A673 (cell line): ENCODE measurements at regions not wholly inside any gene's neighbourhood (a gene's known extent, or its start where the extent isn't known, plus 50 kb on each side); places are given as distances from the start of the nearest gene placed in this dataset.

Source experiments
- BruUV-seq: library from RNA; stranded (reverse); fragments of 400-500 nt; replicated peaks from 2 replicates; lab custom pipeline; 2021; lab: Mats Ljungman, UMichigan
- CTCF ChIA-PET: fragments of 300-600 bp; sonication (Branson Sonifier 250); formaldehyde crosslinking; loops from one replicate; lab custom pipeline; 2022; ENCODE audit warnings: antibody characterized with exemption; lab: Charles Lee
- POLR2A ChIA-PET: fragments of 300-600 bp; sonication (Branson Sonifier 250); formaldehyde crosslinking; loops from one replicate; lab custom pipeline; 2022; ENCODE audit warnings: antibody characterized with exemption; ENCODE audit not compliant: low non-redundant PET; lab: Charles Lee
- DNase-seq: peaks from one replicate; pipeline ENCODE4 v3.0.0-alpha.2; 2015; ENCODE audit warnings: low spot score
- H3K27ac ChIP-seq: fragments of 200-600 bp; sonication (generic); 2 replicates; pipeline ENCODE4 v1.5.1; 2016; ENCODE audit warnings: mixed run types, low read depth, mild to moderate bottlenecking, mixed read lengths, antibody characterized with exemption, low read length; ENCODE audit not compliant: poor library complexity, severe bottlenecking
- H3K27me3 ChIP-seq: fragments of 200-600 bp; sonication (generic); replicated peaks from 2 replicates; pipeline ENCODE4 v1.6.1; 2017; ENCODE audit warnings: mixed run types, low read depth, mild to moderate bottlenecking, mixed read lengths, antibody characterized with exemption, low read length; ENCODE audit not compliant: insufficient read depth, poor library complexity
- H3K36me3 ChIP-seq: fragments of 200-600 bp; sonication (generic); 2 replicates; pipeline ENCODE4 v1.6.1; 2016; ENCODE audit warnings: mixed run types, mild to moderate bottlenecking, mixed read lengths, antibody characterized with exemption, low read length; ENCODE audit not compliant: insufficient read depth, poor library complexity, severe bottlenecking
- H3K4me1 ChIP-seq: fragments of 200-600 bp; sonication (generic); 2 replicates; pipeline ENCODE4 v1.6.1; 2017; ENCODE audit warnings: mixed run types, mild to moderate bottlenecking, mixed read lengths, antibody characterized with exemption, low read length; ENCODE audit not compliant: insufficient read depth, poor library complexity, severe bottlenecking
- H3K4me3 ChIP-seq: fragments of 200-600 bp; sonication (generic); 2 replicates; pipeline ENCODE4 v1.5.1; 2016; ENCODE audit warnings: low read depth, mixed run types, mild to moderate bottlenecking, mixed read lengths, low read length; ENCODE audit not compliant: poor library complexity, severe bottlenecking
- H3K9me3 ChIP-seq: fragments of 200-600 bp; sonication (generic); 2 replicates; pipeline ENCODE4 v1.6.1; 2016; ENCODE audit warnings: mixed run types, low read depth, mild to moderate bottlenecking, mixed read lengths, antibody characterized with exemption, low read length; ENCODE audit not compliant: poor library complexity, severe bottlenecking
- EZH2 ChIP-seq: fragments of 200-600 bp; sonication (generic); IDR thresholded peaks from 2 replicates; pipeline ENCODE4 v1.6.1; 2017; ENCODE audit warnings: borderline replicate concordance, low read depth, mild to moderate bottlenecking, mixed read lengths, antibody characterized with exemption, low read length; ENCODE audit not compliant: poor library complexity, severe bottlenecking
- intact Hi-C: fragments of 100-400 bp; cut with micrococcal nuclease; formaldehyde crosslinking; loops from one replicate; pipeline ENCODE4 v1.10.0; 2022; ENCODE audit not compliant: unreplicated experiment
- TF ChIP-seq, protein P1 (sequence below): fragments of 300-800, 200-600 bp; sonication (generic); conservative IDR thresholded peaks from 2 replicates; pipeline ENCODE4 v1.5.1; 2017; ENCODE audit warnings: low read depth, mild to moderate bottlenecking, antibody characterized with exemption, low read length, moderate library complexity, mixed read lengths

GRCh38 chr11:114896594-114896993 lies 218.3 kb downstream of the NXPE2 start:
- Histone ChIP-seq H3K36me3 (no peaks in the 10 kb centered on the region), H3K9me3 (no peaks in the 10 kb centered on the region), H3K27me3 (no peaks in the 10 kb centered on the region), H3K4me3 (no peak overlapping the region), H3K4me1 (no peaks in the 10 kb centered on the region), H3K27ac (no peak overlapping the region)
- no TSS peak for BruUV-seq
- ChIA-PET CTCF (no interaction called here), POLR2A (no interaction called here)
- no peak for DNase-seq
- intact Hi-C loops, result no loop called here
- TF ChIP-seq, protein P1, sequence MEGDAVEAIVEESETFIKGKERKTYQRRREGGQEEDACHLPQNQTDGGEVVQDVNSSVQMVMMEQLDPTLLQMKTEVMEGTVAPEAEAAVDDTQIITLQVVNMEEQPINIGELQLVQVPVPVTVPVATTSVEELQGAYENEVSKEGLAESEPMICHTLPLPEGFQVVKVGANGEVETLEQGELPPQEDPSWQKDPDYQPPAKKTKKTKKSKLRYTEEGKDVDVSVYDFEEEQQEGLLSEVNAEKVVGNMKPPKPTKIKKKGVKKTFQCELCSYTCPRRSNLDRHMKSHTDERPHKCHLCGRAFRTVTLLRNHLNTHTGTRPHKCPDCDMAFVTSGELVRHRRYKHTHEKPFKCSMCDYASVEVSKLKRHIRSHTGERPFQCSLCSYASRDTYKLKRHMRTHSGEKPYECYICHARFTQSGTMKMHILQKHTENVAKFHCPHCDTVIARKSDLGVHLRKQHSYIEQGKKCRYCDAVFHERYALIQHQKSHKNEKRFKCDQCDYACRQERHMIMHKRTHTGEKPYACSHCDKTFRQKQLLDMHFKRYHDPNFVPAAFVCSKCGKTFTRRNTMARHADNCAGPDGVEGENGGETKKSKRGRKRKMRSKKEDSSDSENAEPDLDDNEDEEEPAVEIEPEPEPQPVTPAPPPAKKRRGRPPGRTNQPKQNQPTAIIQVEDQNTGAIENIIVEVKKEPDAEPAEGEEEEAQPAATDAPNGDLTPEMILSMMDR, result no peak
- no peak for TF ChIP-seq EZH2

GRCh38 chr11:114909866-114910265 lies 231.5 kb downstream of the NXPE2 start:
- TF ChIP-seq, protein P1, result no peak
- no peak for TF ChIP-seq EZH2
- Histone ChIP-seq H3K27me3 (no peaks in the 10 kb centered on the region), H3K4me3 (no peak overlapping the region), H3K36me3 (no peaks in the 10 kb centered on the region), H3K9me3 (no peaks in the 10 kb centered on the region), H3K27ac (no peak overlapping the region), H3K4me1 (no peaks in the 10 kb centered on the region)
- intact Hi-C loops, result no loop called here
- ChIA-PET CTCF (no interaction called here), POLR2A (no interaction called here)
- no TSS peak for BruUV-seq
- no peak for DNase-seq

- TF ChIP-seq EZH2, result no peak
- TF ChIP-seq, protein P1, result no peak
- Histone ChIP-seq H3K9me3 (no peaks in the 10 kb centered on the region), H3K4me1 (no peaks in the 10 kb centered on the region), H3K36me3 (no peaks in the 10 kb centered on the region), H3K27ac (no peak overlapping the region), H3K4me3 (no peak overlapping the region), H3K27me3 (no peaks in the 10 kb centered on the region)
- no TSS peak for BruUV-seq
- CTCF ChIA-PET, result no interaction called here
- DNase-seq, result no peak
- intact Hi-C loops, result no loop called here
- POLR2A ChIA-PET, result no interaction called here
Measured at GRCh38 chr11:114912826-114913225, 234.5 kb downstream of the NXPE2 start.
